HEK293 (cell line): ENCODE measurements at regions not wholly inside any gene's neighbourhood (a gene's known extent, or its start where the extent isn't known, plus 50 kb on each side); places are given as distances from the start of the nearest gene placed in this dataset.
A peak's percentile ranks its signal among the peaks of the same experiment; 100 is the strongest.

Experiments used
- BCL11A ChIP-seq: fragments of 450-650 bp; formaldehyde crosslinking; IDR thresholded peaks from 2 replicates; pipeline ENCODE4 v1.5.1; 2016; ENCODE audit warnings: low read depth, missing biosample characterization, missing genetic modification characterization
- KLF1 ChIP-seq: fragments of 450-650 bp; formaldehyde crosslinking; IDR thresholded peaks from 2 replicates; pipeline ENCODE4 v1.5.1; 2016; ENCODE audit warnings: missing biosample characterization, missing genetic modification characterization
- PRDM1 ChIP-seq: fragments of 450-650 bp; formaldehyde crosslinking; IDR thresholded peaks from 2 replicates; pipeline ENCODE4; 2016; ENCODE audit warnings: missing biosample characterization, missing genetic modification characterization
- YY1 ChIP-seq: fragments of 450-650 bp; formaldehyde crosslinking; IDR thresholded peaks from 2 replicates; pipeline ENCODE4 v1.5.1; 2018; ENCODE audit warnings: missing biosample characterization, missing genetic modification characterization
- ZBTB1 ChIP-seq: fragments of 450-650 bp; formaldehyde crosslinking; IDR thresholded peaks from 2 replicates; pipeline ENCODE4 v1.5.1; 2016; ENCODE audit warnings: missing biosample characterization, missing genetic modification characterization
- ZNF157 ChIP-seq: fragments of 450-650 bp; formaldehyde crosslinking; IDR thresholded peaks from 2 replicates; pipeline ENCODE4 v1.5.1; 2016; ENCODE audit warnings: missing biosample characterization, missing genetic modification characterization
- ZNF169 ChIP-seq: fragments of 450-650 bp; formaldehyde crosslinking; IDR thresholded peaks from 2 replicates; pipeline ENCODE4 v1.5.1; 2016; ENCODE audit warnings: missing biosample characterization, missing genetic modification characterization
- ZNF2 ChIP-seq: fragments of 450-650 bp; formaldehyde crosslinking; IDR thresholded peaks from 2 replicates; pipeline ENCODE4 v1.5.1; 2016; ENCODE audit warnings: missing biosample characterization, missing genetic modification characterization
- TF ChIP-seq, protein P1 (sequence below): fragments of 450-650 bp; formaldehyde crosslinking; IDR thresholded peaks from 2 replicates; pipeline ENCODE4 v1.5.1; 2016; ENCODE audit warnings: missing biosample characterization, missing genetic modification characterization
- TF ChIP-seq, protein P2 (sequence below): fragments of 450-650 bp; formaldehyde crosslinking; IDR thresholded peaks from 2 replicates; pipeline ENCODE4 v1.5.1; 2016; ENCODE audit warnings: missing biosample characterization, missing genetic modification characterization, low read depth
- TF ChIP-seq, protein P3 (sequence below): fragments of 450-650 bp; formaldehyde crosslinking; IDR thresholded peaks from 2 replicates; pipeline ENCODE4; 2016; ENCODE audit warnings: missing biosample characterization, missing genetic modification characterization
- TF ChIP-seq, protein P4 (sequence below): fragments of 450-650 bp; formaldehyde crosslinking; IDR thresholded peaks from 2 replicates; pipeline ENCODE4 v1.5.1; 2017; ENCODE audit warnings: missing biosample characterization, missing genetic modification characterization
- TF ChIP-seq, protein P5 (sequence below): fragments of 450-650 bp; formaldehyde crosslinking; IDR thresholded peaks from 2 replicates; pipeline ENCODE4 v1.5.1; 2016; ENCODE audit warnings: missing biosample characterization, missing genetic modification characterization
- TF ChIP-seq, protein P6 (sequence below): fragments of 450-650 bp; formaldehyde crosslinking; IDR thresholded peaks from 2 replicates; pipeline ENCODE4 v1.5.1; 2016; ENCODE audit warnings: missing biosample characterization, missing genetic modification characterization
- TF ChIP-seq, protein P7 (sequence below): fragments of 450-650 bp; formaldehyde crosslinking; IDR thresholded peaks from 2 replicates; pipeline ENCODE4 v1.5.1; 2016; ENCODE audit warnings: missing biosample characterization, missing genetic modification characterization

DNA sequence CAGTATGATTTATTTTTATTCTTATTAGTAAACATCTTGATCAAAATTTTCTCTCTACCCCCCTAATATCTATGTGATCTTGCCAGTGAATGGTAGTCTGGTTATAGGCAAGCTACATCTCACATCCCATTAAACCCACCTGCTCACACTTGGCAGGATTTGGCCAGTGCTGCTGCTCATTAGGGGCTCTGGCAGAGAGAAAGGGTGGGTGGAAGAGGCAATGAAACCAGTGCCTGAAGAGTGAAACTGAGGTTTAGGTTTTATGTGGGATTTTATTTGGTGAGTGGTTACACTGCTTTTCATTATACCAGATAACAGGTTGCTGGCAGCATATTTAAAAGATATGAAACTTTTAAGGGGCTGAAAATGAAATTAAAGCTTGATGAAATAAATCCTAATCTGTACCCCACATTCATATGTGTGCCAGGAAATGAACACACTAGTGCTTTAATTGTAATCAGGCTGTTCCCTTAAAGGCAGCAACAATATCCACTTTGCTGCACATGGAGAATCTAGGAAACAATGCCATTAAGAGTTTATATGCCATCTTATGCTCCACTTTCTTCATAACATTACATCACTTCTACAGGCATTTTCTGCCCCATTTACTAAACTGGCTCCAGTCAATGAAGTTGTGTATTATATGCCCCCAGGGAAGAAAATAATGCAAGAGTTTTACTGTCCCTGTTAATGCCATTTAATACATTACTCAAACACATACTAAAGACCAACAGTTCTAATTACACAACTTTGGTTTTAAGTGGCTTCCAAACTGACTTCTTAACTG is 688.7 kb downstream of the MECOM start (continued):
- TF ChIP-seq, protein P1, sequence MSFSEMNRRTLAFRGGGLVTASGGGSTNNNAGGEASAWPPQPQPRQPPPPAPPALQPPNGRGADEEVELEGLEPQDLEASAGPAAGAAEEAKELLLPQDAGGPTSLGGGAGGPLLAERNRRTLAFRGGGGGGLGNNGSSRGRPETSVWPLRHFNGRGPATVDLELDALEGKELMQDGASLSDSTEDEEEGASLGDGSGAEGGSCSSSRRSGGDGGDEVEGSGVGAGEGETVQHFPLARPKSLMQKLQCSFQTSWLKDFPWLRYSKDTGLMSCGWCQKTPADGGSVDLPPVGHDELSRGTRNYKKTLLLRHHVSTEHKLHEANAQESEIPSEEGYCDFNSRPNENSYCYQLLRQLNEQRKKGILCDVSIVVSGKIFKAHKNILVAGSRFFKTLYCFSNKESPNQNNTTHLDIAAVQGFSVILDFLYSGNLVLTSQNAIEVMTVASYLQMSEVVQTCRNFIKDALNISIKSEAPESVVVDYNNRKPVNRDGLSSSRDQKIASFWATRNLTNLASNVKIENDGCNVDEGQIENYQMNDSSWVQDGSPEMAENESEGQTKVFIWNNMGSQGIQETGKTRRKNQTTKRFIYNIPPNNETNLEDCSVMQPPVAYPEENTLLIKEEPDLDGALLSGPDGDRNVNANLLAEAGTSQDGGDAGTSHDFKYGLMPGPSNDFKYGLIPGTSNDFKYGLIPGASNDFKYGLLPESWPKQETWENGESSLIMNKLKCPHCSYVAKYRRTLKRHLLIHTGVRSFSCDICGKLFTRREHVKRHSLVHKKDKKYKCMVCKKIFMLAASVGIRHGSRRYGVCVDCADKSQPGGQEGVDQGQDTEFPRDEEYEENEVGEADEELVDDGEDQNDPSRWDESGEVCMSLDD: no peak
- TF ChIP-seq ZNF169 (tag by site-specific recombination) (no peak), PRDM1 (tag by site-specific recombination) (no peak), ZBTB1 (tag by site-specific recombination) (0 out of 2 replicates have a peak, but pooled peaks have one; percentile 43), ZNF2 (tag by site-specific recombination) (peak; percentile 91), BCL11A (tag by site-specific recombination) (peak; percentile 97), KLF1 (tag by site-specific recombination) (no peak), YY1 (tag by site-specific recombination) (no peak), ZNF157 (no peak)
- TF ChIP-seq, protein P2, sequence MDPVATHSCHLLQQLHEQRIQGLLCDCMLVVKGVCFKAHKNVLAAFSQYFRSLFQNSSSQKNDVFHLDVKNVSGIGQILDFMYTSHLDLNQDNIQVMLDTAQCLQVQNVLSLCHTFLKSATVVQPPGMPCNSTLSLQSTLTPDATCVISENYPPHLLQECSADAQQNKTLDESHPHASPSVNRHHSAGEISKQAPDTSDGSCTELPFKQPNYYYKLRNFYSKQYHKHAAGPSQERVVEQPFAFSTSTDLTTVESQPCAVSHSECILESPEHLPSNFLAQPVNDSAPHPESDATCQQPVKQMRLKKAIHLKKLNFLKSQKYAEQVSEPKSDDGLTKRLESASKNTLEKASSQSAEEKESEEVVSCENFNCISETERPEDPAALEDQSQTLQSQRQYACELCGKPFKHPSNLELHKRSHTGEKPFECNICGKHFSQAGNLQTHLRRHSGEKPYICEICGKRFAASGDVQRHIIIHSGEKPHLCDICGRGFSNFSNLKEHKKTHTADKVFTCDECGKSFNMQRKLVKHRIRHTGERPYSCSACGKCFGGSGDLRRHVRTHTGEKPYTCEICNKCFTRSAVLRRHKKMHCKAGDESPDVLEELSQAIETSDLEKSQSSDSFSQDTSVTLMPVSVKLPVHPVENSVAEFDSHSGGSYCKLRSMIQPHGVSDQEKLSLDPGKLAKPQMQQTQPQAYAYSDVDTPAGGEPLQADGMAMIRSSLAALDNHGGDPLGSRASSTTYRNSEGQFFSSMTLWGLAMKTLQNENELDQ (tag by site-specific recombination): no peak
- TF ChIP-seq, protein P3, sequence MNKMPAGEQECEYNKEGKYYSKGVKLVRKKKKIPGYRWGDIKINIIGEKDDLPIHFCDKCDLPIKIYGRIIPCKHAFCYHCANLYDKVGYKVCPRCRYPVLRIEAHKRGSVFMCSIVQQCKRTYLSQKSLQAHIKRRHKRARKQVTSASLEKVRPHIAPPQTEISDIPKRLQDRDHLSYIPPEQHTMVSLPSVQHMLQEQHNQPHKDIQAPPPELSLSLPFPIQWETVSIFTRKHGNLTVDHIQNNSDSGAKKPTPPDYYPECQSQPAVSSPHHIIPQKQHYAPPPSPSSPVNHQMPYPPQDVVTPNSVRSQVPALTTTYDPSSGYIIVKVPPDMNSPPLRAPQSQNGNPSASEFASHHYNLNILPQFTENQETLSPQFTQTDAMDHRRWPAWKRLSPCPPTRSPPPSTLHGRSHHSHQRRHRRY (tag by site-specific recombination): no peak
- TF ChIP-seq, protein P4, sequence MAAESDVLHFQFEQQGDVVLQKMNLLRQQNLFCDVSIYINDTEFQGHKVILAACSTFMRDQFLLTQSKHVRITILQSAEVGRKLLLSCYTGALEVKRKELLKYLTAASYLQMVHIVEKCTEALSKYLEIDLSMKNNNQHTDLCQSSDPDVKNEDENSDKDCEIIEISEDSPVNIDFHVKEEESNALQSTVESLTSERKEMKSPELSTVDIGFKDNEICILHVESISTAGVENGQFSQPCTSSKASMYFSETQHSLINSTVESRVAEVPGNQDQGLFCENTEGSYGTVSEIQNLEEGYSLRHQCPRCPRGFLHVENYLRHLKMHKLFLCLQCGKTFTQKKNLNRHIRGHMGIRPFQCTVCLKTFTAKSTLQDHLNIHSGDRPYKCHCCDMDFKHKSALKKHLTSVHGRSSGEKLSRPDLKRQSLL (tag by site-specific recombination): peak; percentile 33; the same call in 1 of the 2 replicates
- TF ChIP-seq, protein P5, sequence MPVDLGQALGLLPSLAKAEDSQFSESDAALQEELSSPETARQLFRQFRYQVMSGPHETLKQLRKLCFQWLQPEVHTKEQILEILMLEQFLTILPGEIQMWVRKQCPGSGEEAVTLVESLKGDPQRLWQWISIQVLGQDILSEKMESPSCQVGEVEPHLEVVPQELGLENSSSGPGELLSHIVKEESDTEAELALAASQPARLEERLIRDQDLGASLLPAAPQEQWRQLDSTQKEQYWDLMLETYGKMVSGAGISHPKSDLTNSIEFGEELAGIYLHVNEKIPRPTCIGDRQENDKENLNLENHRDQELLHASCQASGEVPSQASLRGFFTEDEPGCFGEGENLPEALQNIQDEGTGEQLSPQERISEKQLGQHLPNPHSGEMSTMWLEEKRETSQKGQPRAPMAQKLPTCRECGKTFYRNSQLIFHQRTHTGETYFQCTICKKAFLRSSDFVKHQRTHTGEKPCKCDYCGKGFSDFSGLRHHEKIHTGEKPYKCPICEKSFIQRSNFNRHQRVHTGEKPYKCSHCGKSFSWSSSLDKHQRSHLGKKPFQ (tag by site-specific recombination): peak; percentile 34; the same call in 1 of the 2 replicates
- TF ChIP-seq, protein P6, sequence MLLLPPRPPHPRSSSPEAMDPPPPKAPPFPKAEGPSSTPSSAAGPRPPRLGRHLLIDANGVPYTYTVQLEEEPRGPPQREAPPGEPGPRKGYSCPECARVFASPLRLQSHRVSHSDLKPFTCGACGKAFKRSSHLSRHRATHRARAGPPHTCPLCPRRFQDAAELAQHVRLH (tag by site-specific recombination): peak; percentile 68; the same call in 1 of the 2 replicates
- TF ChIP-seq, protein P7, sequence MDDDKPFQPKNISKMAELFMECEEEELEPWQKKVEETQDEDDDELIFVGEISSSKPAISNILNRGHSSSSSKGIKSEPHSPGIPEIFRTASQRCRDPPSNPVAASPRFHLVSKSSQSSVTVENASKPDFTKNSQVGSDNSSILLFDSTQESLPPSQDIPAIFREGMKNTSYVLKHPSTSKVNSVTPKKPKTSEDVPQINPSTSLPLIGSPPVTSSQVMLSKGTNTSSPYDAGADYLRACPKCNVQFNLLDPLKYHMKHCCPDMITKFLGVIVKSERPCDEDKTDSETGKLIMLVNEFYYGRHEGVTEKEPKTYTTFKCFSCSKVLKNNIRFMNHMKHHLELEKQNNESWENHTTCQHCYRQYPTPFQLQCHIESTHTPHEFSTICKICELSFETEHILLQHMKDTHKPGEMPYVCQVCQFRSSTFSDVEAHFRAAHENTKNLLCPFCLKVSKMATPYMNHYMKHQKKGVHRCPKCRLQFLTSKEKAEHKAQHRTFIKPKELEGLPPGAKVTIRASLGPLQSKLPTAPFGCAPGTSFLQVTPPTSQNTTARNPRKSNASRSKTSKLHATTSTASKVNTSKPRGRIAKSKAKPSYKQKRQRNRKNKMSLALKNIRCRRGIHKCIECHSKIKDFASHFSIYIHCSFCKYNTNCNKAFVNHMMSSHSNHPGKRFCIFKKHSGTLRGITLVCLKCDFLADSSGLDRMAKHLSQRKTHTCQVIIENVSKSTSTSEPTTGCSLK (tag by site-specific recombination): no peak
